GM19043 (cell line): ENCODE measurements at regions not wholly inside any gene's neighbourhood (a gene's known extent, or its start where the extent isn't known, plus 50 kb on each side); places are given as distances from the start of the nearest gene placed in this dataset.

Experiments used
- ATAC-seq: cut with Tn5 transposase; IDR thresholded peaks from one replicate; pipeline ENCODE4 v1.9.1; 2021; ENCODE audit warnings: low read depth; ENCODE audit not compliant: unreplicated experiment

GRCh38 chr18:27413495-27414401, 228.6 kb upstream of the CHST9 start:
- no peak for ATAC-seq

- no peak for ATAC-seq
Observed at GRCh38 chr18:27412556-27412955, 227.4 kb upstream of the CHST9 start.

- ATAC-seq, result no peak
Observed at GRCh38 chr18:27411911-27412310, 226.8 kb upstream of the CHST9 start.

- ATAC-seq, result no peak
Observed at GRCh38 chr18:27411013-27411412, 225.9 kb upstream of the CHST9 start.

DNA sequence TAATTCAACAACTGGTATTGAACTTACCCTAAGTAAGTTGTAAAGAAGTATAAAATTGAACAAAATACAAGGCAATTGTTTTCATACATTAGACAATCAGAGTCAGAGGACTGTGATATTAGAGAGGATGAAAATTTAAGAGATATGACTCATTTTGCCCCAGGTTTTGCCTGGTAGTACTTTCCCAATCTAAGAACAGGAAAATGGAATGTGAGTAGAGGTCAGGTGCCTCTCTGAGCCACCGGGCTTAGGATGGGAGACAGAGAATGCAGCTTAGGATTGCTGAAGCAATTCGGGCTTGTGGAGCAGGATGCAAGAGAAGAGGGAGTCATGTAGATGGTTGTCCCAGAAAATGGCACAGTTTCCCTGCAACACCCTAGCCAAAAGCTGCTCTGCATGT, 219.7 kb upstream of the CHST9 start:
- ATAC-seq, result no peak

- ATAC-seq, result no peak
Observed at GRCh38 chr18:27400001-27400400, 214.9 kb upstream of the CHST9 start.

DNA sequence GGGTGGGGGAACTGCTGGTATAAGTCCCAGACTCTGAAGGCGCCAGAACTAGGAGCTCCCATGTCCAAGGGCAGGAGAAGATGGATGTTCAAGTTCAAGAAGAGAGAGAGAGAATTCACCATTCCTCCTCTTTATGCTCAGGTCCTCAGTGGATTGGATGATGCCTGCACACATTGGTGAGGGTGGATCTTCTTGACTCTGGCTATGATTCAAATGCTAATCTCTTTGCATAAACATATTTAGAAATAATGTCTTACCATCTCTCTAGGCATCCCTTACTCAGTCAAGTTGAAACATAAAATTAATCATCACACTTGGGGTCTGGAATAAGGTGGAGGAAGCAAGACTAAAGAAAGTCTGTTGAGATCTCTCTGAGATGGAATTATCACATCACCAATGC, 210.6 kb upstream of the CHST9 start:
- no peak for ATAC-seq

GRCh38 chr18:27394687-27395086, 209.6 kb upstream of the CHST9 start:
- ATAC-seq, result no peak

GRCh38 chr18:27382567-27383216, 197.6 kb upstream of the CHST9 start:
- no peak for ATAC-seq

- ATAC-seq, result peak; percentile 58
Observed at GRCh38 chr18:27378431-27379095, 193.5 kb upstream of the CHST9 start.

- ATAC-seq, result no peak
Observed at GRCh38 chr18:27377251-27377650, 192.1 kb upstream of the CHST9 start.

GRCh38 chr18:27372386-27372785, 187.3 kb upstream of the CHST9 start:
- no peak for ATAC-seq

GRCh38 chr18:27366665-27367064, 181.6 kb upstream of the CHST9 start:
- no peak for ATAC-seq

DNA sequence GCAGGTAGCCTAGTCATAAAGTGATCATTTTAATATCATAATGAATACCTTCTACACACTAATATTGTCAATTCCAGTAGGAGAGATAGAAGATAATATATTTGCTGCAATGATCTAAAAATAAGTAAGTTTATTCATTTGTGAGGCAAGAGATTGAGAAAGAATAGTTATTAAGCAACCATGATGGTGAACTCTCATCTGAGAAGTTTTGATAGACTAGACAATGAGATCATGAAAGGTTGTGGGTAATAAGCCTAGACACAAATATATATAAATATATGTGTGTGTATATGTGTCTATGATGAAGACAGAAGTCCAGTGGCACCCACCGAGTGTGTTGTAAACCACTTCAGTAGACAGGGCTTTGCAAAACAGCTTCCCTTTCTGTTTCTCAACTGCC, 181.0 kb upstream of the CHST9 start:
- no peak for ATAC-seq

DNA sequence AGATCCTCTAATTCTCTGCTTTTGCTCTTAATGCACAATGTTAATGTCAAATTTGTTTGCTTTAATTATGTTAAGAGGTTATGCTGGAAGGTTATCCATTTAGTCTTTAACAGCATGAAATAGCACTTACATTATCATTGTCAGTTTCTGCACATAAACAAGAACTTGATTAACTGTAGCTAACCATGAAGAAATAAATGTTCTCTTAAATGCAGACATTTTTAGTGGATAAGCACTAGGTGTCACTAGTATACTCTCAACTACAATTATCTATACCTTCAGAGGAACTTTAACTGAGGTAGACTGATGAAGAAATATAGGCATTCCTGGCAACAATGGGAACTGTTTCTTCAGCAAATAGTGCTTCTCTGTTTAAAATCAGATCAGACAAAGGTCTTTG, 178.8 kb upstream of the CHST9 start:
- ATAC-seq, result no peak

- no peak for ATAC-seq
Observed at GRCh38 chr18:27361477-27361876, 176.4 kb upstream of the CHST9 start.

DNA sequence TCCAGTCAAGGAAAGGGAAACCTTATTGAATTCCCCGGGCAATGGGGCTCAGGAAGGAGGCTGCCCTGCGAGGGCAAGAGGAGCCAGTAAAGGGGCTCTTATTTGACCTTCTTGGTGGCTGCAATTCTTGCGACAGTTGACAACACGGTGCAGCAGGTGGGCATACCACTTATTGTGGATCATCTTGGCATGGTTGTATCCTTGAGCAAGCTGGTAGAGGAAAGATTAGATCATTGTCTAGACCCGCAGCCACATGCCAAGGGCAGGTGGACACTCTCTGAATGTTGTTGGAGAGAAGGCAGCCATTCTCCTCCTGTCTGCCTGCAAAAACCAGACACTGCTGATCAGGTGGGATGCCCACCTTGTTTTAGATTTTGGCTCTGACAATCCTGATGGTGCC, 170.2 kb upstream of the CHST9 start:
- no peak for ATAC-seq

- no peak for ATAC-seq
Observed at GRCh38 chr18:27353273-27353672, 168.2 kb upstream of the CHST9 start.

- ATAC-seq, result no peak
Observed at GRCh38 chr18:27349284-27349882, 164.3 kb upstream of the CHST9 start.

- ATAC-seq, result no peak
Observed at GRCh38 chr18:27331606-27332005, 146.5 kb upstream of the CHST9 start.

DNA sequence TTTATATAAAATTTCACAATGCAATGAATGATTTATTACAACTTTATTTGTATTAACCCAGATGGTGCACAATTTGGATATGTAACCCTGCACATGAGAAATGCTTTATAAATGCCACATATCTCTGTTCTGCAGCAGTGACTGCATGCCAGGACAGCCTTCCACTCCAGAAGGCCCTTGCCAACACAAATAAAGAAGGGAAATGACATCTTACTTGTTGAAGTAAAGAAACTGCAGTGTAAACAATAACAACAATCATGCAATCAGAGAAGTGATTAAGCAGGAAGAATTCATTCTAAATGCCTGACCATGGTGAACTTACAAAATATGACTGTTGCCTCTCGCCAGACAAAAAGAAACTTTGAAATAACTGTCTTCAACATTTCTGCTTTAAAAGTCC, 129.9 kb upstream of the CHST9 start:
- ATAC-seq, result no peak
